A549 (cell line): ENCODE measurements at regions not wholly inside any gene's neighbourhood (a gene's known extent, or its start where the extent isn't known, plus 50 kb on each side); places are given as distances from the start of the nearest gene placed in this dataset.

Experiments
- MAFK ChIP-seq: fragments of 450-650 bp; IDR thresholded peaks from 2 replicates; pipeline ENCODE4 v1.6.1; 2014; ENCODE audit not compliant: partially characterized antibody
- POLR2A ChIP-seq: IDR thresholded peaks from 2 replicates; pipeline ENCODE4 v1.6.1; 2012; ENCODE audit warnings: mild to moderate bottlenecking, low read length
- RFX5 ChIP-seq: fragments of 450-650 bp; IDR thresholded peaks from 2 replicates; pipeline ENCODE4 v1.7.1; 2014; ENCODE audit warnings: antibody characterized with exemption, mild to moderate bottlenecking, moderate library complexity
- RNF2 ChIP-seq: fragments of 200-600 bp; sonication (generic); IDR thresholded peaks from 2 replicates; pipeline ENCODE4 v1.6.1; 2016; ENCODE audit warnings: low read depth, mild to moderate bottlenecking, antibody characterized with exemption, moderate library complexity, borderline replicate concordance
- TF ChIP-seq, protein P1 (sequence below): fragments of >200 bp; sonication (Bioruptor Twin); formaldehyde crosslinking; IDR thresholded peaks from 3 replicates; pipeline ENCODE4 v1.5.1; 2016

GRCh38 chr7:79934727-79935126 lies 199.9 kb upstream of the GNAI1 start:
- TF ChIP-seq, protein P1, sequence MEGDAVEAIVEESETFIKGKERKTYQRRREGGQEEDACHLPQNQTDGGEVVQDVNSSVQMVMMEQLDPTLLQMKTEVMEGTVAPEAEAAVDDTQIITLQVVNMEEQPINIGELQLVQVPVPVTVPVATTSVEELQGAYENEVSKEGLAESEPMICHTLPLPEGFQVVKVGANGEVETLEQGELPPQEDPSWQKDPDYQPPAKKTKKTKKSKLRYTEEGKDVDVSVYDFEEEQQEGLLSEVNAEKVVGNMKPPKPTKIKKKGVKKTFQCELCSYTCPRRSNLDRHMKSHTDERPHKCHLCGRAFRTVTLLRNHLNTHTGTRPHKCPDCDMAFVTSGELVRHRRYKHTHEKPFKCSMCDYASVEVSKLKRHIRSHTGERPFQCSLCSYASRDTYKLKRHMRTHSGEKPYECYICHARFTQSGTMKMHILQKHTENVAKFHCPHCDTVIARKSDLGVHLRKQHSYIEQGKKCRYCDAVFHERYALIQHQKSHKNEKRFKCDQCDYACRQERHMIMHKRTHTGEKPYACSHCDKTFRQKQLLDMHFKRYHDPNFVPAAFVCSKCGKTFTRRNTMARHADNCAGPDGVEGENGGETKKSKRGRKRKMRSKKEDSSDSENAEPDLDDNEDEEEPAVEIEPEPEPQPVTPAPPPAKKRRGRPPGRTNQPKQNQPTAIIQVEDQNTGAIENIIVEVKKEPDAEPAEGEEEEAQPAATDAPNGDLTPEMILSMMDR = no peak
- TF ChIP-seq MAFK (no peak), POLR2A (no peak), RNF2 (no peak), RFX5 (no peak)
